ENCODE measurements at regions not wholly inside any gene's neighbourhood (a gene's known extent, or its start where the extent isn't known, plus 50 kb on each side); places are given as distances from the start of the nearest gene placed in this dataset.

DNA sequence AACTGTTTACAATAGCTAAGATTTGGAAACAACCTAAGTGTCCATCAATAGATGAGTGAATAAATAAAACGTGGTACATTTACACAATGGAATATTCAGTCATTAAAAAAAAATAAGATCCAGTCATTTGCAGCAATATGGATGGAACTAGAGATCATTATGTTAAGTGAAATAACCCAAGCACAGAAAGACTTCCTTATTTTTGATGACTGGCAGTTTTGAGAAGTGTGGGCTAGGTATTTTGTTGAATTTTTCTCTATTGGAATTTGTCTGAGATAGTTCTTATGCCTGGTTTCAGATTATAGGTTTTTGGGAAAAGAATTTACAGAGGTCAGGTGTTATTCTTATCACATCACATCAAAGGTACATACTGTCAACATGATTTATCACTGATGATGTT lies 293.8 kb upstream of the ARSJ start:
- 31 to 36% methylated on average over 1 of the region's 1 CpG for WGBS, 2 donors
- ATAC-seq: no peak

DNA sequence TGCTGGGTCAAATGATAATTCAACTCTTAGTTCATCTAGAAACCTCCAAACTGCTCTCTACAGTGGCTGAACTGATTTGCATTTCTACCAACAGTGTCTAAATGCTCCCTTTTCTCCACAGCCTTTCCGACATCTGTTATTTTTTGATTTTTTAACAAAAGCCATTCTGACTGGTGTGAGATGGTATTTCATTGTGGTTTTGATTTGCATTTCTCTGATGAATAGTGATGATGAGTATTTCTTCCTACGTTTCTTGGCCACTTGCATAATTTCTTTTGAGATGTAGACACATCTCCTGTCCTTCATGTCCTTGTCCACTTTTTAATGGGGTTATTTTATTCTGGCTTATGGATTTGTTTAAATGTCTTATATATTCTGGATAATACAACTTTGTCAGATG lies 298.2 kb upstream of the ARSJ start:
- Histone ChIP-seq H3K4me1 (no peaks in the 10 kb centered on the region), H3K27me3 (no peaks in the 10 kb centered on the region), H3K4me3 (no peak overlapping the region), H3K36me3 (replicated peaks in 1 of 2; ENCODE audit: insufficient read depth in 1 of 2, low read depth in 2 of 2) (no peaks in the 10 kb centered on the region), H3K27ac (no peak overlapping the region), H3K9me3 (no peaks in the 10 kb centered on the region)
- ATAC-seq (no peak), DNase-seq (no peak)
- TF ChIP-seq POLR2A (IDR thresholded peaks at IDR 0.05): no peak
- TF ChIP-seq, protein P1, sequence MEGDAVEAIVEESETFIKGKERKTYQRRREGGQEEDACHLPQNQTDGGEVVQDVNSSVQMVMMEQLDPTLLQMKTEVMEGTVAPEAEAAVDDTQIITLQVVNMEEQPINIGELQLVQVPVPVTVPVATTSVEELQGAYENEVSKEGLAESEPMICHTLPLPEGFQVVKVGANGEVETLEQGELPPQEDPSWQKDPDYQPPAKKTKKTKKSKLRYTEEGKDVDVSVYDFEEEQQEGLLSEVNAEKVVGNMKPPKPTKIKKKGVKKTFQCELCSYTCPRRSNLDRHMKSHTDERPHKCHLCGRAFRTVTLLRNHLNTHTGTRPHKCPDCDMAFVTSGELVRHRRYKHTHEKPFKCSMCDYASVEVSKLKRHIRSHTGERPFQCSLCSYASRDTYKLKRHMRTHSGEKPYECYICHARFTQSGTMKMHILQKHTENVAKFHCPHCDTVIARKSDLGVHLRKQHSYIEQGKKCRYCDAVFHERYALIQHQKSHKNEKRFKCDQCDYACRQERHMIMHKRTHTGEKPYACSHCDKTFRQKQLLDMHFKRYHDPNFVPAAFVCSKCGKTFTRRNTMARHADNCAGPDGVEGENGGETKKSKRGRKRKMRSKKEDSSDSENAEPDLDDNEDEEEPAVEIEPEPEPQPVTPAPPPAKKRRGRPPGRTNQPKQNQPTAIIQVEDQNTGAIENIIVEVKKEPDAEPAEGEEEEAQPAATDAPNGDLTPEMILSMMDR (IDR thresholded peaks at IDR 0.05): no peak
- intact Hi-C loops (cut with DNase I): no loop called here
- 67 to 75% methylated on average over 2 of the region's 2 CpGs for WGBS, 2 donors

More for the DNA sequence above, 293.8 kb upstream of the ARSJ start:
- H3K4me1 ChIP-seq: no peaks in the 10 kb centered on the region
- H3K9me3 ChIP-seq: no peaks in the 10 kb centered on the region
- H3K27ac ChIP-seq: no peak overlapping the region
- DNase-seq: no peak
- no peaks in the 10 kb centered on the region for H3K27me3 ChIP-seq
- intact Hi-C loops (cut with DNase I): no loop called here
- no peak for TF ChIP-seq POLR2A (IDR thresholded peaks at IDR 0.05)
- TF ChIP-seq, protein P1 (IDR thresholded peaks at IDR 0.05): no peak
- H3K4me3 ChIP-seq: no peak overlapping the region
- no peaks in the 10 kb centered on the region for H3K36me3 ChIP-seq (replicated peaks in 1 of 2; ENCODE audit: insufficient read depth in 1 of 2, low read depth in 2 of 2)

DNA sequence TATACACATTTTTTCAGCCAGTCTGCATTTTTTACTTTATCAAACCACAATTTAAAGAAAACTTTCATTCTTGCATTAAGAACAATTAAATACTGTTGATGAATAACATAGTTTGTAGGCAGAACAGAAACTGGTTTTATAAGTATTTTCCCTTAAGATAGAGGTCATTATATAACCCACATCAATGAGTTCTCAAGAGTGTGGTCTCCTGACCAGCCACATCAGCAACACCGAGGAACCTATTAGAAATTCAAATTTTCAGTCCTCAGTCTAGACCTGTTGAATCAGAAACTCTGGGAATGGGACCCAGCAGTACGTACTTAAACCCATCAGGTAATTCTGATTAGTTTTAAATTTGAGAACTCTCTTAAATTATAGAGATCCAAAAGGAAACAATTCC lies 299.6 kb upstream of the ARSJ start:
- no peaks in the 10 kb centered on the region for H3K9me3 ChIP-seq
- TF ChIP-seq, protein P1 (IDR thresholded peaks at IDR 0.05): no peak
- TF ChIP-seq POLR2A (IDR thresholded peaks at IDR 0.05): no peak
- ATAC-seq (no peak), DNase-seq (no peak)
- H3K4me1 ChIP-seq: no peaks in the 10 kb centered on the region
- WGBS, 2 donors: 43 to 84% methylated on average over 2 of the region's 2 CpGs
- no peak overlapping the region for H3K27ac ChIP-seq
- no peak overlapping the region for H3K4me3 ChIP-seq
- H3K27me3 ChIP-seq: no peaks in the 10 kb centered on the region
- intact Hi-C loops (cut with DNase I): no loop called here
- no peaks in the 10 kb centered on the region for H3K36me3 ChIP-seq (replicated peaks in 1 of 2; ENCODE audit: insufficient read depth in 1 of 2, low read depth in 2 of 2)

DNA sequence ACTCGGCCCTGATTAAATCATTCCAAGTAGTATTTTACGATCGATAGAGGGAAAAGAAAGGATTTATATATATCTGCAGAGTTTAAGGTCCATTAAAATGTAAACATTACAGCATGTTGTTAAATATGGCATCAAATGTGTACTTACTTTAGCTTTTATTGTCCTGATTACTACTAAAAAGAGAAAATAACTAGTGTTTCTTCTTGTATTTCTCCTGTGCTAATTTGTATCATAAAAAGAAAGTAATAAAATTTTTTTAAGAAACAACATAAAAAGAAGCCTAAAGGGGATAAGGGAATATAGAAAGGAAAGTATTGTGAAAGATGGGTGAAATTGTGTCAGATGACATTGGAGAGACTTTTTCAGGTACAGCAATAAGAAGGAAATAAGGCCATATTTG lies 300.3 kb upstream of the ARSJ start:
- H3K4me3 ChIP-seq: no peak overlapping the region
- 51 to 59% methylated on average over 3 of the region's 3 CpGs for WGBS, 2 donors
- H3K36me3 ChIP-seq (replicated peaks in 1 of 2; ENCODE audit: insufficient read depth in 1 of 2, low read depth in 2 of 2): no peaks in the 10 kb centered on the region
- TF ChIP-seq POLR2A (IDR thresholded peaks at IDR 0.05): no peak
- intact Hi-C loops (cut with DNase I): no loop called here
- H3K4me1 ChIP-seq: no peaks in the 10 kb centered on the region
- H3K9me3 ChIP-seq: no peaks in the 10 kb centered on the region
- DNase-seq (no peak), ATAC-seq (no peak)
- no peaks in the 10 kb centered on the region for H3K27me3 ChIP-seq
- H3K27ac ChIP-seq: no peak overlapping the region

DNA sequence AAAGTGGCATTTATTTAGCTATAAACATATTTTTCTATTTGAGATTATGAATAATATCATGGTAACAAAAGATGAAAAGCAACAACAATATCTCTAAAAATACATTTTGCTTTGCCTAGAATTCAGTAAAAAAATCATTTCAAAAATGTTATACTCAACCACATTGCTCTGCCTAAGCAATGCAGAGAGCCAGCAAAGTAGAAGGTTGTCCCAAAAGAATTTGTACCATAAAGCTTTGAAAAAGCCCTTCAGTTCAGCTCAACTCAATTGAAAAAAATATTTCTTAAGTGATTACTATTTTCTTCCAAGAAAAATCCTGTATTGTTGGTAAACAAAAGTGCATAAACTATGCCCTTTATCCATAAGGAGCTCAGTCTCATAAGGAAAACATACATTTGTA lies 301.2 kb upstream of the ARSJ start:
- H3K36me3 ChIP-seq (replicated peaks in 1 of 2; ENCODE audit: insufficient read depth in 1 of 2, low read depth in 2 of 2): no peaks in the 10 kb centered on the region
- no peak overlapping the region for H3K4me3 ChIP-seq
- H3K4me1 ChIP-seq: no peaks in the 10 kb centered on the region
- H3K27ac ChIP-seq: no peak overlapping the region
- H3K27me3 ChIP-seq: no peaks in the 10 kb centered on the region
- no peak for TF ChIP-seq POLR2A (IDR thresholded peaks at IDR 0.05)
- TF ChIP-seq, protein P1 (IDR thresholded peaks at IDR 0.05): no peak
- intact Hi-C loops (cut with DNase I): no loop called here
- DNase-seq (no peak), ATAC-seq (no peak)
- H3K9me3 ChIP-seq: no peaks in the 10 kb centered on the region

Data from body of pancreas (tissue), 4 donors.